Epithelial cell of esophagus (primary cell): ENCODE measurements at regions not wholly inside any gene's neighbourhood (a gene's known extent, or its start where the extent isn't known, plus 50 kb on each side); places are given as distances from the start of the nearest gene placed in this dataset.

Experiments
- DNase-seq: peaks from one replicate; pipeline ENCODE4 v3.0.0; 2010; ENCODE audit warnings: low read depth
- H3K4me3 ChIP-seq: 2 replicates; pipeline ENCODE4 v1.5.1; 2011; ENCODE audit warnings: mild to moderate bottlenecking, low read length, control low read depth
- TF ChIP-seq, protein P1 (sequence below): IDR thresholded peaks from 2 replicates; pipeline ENCODE4 v1.5.1; 2011; ENCODE audit warnings: low read depth, mild to moderate bottlenecking, low read length, control low read depth, inconsistent platforms; ENCODE audit not compliant: insufficient read depth; ENCODE audit errors: missing control alignments

DNA sequence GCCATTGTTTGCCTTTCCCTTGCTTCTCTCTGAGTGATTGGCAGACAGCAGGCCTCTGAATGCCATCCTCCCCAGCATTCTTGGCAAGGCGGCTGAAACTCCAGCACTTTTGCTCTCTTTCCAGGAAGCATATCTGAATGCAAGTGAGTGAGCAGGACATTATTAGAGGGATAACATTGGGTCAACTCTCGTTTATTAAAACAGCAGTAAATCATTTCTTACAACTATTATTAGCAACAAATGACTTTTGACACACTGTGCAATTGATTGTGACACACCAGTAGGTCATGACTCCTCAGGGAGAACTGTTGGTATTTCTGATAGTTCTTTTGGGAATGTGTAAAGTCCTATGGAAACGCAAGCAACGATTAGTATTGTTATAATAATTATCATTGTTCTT lies 103.8 kb downstream of the EFNB1 start:
- TF ChIP-seq, protein P1, sequence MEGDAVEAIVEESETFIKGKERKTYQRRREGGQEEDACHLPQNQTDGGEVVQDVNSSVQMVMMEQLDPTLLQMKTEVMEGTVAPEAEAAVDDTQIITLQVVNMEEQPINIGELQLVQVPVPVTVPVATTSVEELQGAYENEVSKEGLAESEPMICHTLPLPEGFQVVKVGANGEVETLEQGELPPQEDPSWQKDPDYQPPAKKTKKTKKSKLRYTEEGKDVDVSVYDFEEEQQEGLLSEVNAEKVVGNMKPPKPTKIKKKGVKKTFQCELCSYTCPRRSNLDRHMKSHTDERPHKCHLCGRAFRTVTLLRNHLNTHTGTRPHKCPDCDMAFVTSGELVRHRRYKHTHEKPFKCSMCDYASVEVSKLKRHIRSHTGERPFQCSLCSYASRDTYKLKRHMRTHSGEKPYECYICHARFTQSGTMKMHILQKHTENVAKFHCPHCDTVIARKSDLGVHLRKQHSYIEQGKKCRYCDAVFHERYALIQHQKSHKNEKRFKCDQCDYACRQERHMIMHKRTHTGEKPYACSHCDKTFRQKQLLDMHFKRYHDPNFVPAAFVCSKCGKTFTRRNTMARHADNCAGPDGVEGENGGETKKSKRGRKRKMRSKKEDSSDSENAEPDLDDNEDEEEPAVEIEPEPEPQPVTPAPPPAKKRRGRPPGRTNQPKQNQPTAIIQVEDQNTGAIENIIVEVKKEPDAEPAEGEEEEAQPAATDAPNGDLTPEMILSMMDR: no peak
- no peak overlapping the region for H3K4me3 ChIP-seq
- DNase-seq: no peak

DNA sequence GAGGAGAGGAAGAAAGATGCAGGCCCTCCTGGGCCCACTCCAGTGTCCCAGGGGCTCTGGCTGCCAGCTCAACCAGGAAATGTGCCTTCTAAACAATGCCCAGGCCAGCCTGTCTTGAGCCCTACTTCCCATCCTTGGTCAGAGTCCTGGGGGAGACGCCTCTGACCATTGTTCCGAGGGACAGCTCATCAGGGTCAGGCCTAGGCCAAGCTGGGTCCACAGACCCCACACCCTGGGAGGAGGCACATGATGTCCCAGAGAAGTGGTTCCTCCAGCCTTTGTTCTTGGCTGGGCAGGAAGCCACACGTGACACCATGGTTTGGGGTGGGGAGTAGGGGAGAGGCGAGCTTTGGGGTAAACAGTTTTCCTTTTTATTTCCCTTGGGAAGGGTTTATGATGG lies 102.5 kb downstream of the EFNB1 start:
- DNase-seq: no peak
- TF ChIP-seq, protein P1: no peak
- H3K4me3 ChIP-seq: no peak overlapping the region

DNA sequence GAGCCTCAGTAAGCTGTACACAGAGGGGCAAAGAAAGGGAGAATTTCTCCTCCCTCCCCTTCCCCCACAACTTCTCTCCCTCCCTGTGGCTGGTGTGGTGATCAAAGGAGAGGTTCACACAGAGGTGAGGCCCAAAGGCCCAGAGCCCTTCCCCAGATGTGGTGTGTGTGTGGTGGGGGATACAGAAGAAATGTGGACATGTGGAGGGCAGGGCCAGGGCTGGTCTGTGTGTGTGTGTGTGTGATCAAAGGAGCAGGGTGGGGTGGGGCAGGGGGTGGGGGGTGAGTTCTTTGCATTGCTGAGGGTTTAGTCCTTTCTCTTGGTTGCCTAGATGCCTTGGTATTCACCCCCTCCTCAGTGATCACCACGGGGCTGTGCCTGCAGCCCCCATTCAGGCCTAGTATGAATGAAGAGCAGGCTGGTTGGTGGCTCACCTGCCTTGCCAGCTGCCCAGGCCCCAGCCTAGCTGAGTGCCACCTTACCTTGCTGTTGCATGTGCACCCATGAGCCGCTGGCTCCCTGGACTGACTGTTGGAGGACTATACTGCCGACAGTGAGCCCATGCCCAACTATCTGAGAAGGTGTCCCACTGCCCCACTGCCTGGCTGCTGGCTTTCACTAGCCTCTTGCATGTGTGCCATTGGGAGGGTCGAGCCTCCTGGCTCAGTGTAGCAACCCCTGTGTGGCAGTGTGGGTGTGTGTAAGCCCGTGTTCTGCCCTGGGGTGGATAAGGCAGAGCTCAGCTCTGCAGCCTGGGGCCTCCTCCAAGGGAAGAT lies 101.9 kb downstream of the EFNB1 start:
- TF ChIP-seq, protein P1: no peak
- no peak for DNase-seq
- no peak overlapping the region for H3K4me3 ChIP-seq

DNA sequence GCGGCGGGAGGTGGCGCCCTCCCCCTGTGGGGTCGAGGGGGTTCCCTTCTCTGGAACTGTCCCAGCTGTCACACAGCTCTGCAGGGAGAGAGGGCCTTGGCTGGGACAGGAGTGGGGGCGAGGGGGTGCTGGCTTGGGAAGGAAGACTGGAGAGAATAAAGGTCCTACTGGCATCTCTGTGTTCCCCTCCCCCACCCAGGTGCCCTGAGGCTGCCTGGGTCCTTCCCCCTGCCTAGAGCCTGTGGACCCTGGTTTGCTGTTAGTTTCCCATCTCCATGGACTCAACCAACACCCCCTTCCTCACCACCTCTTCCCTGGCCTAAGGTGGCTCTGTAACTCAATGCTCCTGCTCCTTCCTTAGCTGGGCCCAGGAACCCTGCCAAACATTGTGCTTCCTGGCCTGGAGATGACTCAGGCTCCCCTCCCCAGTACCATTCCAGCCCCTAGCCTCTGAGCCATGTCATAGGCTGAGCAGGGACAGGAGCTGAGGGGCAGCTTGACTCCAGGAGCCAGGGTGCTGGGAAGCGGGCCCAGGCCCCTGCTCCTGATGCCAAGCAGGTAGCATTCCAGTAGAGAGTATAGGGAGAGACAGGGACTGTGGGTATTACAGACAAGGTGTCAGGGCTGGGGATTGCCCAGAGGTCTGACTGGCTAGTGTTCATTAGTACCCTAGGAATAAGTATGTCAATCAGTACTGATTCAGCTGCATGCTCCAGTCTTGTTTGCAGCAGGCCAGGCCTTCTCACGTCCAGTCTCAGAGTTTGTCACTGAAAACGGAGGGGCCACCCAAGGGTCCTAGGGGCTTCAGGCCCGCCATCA lies 100.7 kb downstream of the EFNB1 start:
- TF ChIP-seq, protein P1: no peak
- peak; percentile 75 for DNase-seq
- H3K4me3 ChIP-seq: no peak overlapping the region

DNA sequence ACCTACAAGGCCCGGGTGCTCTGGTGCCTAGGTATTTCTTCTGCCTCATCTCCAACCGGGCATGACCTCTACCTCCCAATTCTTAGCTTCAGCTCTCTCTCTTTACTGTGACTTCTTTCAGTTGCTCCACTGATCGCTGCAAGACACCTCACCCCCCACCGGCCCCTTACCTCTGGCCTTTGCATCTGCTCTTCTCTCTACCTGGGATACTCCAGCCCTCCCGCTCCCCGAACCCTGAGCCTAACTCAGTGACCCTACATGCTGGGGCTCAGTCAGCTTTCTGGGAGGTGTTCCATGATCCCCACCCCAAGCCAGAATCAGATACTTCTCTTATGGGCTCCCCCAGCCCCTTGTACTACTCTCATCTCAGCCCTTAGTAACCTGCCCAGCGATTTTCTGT lies 99.6 kb downstream of the EFNB1 start:
- TF ChIP-seq, protein P1: no peak
- DNase-seq: no peak
- H3K4me3 ChIP-seq: no peak overlapping the region

DNA sequence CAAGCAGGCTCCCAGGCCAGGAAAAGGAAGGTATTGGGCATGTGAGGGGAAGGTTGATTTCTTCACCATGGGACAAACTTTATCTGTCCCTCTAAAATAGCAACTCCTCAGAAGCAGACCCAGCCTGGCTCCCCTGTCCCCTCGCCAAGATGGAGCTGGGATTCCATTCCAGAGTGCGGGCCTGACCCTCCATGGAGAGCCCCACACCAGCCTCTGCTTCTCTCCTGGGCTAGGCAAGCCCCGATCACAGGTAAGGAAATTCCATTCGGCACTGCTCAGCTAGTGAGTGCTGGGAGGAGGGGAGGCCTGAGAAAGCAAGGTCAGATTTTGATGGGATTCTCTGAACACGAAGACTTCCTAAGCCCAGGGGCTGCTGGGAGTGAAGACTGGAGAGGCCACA lies 98.4 kb downstream of the EFNB1 start:
- DNase-seq: no peak
- TF ChIP-seq, protein P1: no peak

DNA sequence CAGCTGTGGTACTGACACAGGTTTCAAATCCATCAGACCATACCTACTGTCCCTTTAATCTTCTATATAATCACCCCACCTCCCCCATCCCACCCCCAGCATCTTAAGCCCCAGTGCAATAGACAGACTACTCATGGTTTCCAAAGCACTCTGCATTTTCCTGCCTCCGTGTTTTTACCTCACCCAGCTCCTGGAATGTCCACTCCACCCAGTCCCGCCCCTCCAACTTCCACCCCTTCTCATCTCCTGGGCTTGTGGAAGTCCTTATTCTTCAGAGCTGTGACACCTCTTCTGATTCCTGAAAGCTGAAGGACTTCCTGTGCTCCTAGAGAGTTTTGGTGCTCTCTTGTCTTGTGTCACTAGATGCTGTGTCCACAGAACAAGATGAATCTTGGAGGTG lies 94.3 kb downstream of the EFNB1 start:
- no peak overlapping the region for H3K4me3 ChIP-seq
- DNase-seq: no peak
- TF ChIP-seq, protein P1: no peak

More for the DNA sequence above, 98.4 kb downstream of the EFNB1 start:
- no peak overlapping the region for H3K4me3 ChIP-seq
